G401 (cell line): ENCODE measurements at regions not wholly inside any gene's neighbourhood (a gene's known extent, or its start where the extent isn't known, plus 50 kb on each side); places are given as distances from the start of the nearest gene placed in this dataset.
"Not testable (repeated sequence)": the region's sequence is repeated elsewhere in the genome, so short reads cannot be mapped to it uniquely, and the experiment has no call there.

Experiments used
- DNase-seq: peaks from one replicate; pipeline ENCODE4 v3.0.0-alpha.2; 2015; ENCODE audit warnings: low spot score
- in situ Hi-C: cut with HindIII; loops from 2 replicates; pipeline ENCODE4 v1.10.0; 2016; ENCODE audit warnings: low sequenced_read_pairs, mixed read lengths

DNA sequence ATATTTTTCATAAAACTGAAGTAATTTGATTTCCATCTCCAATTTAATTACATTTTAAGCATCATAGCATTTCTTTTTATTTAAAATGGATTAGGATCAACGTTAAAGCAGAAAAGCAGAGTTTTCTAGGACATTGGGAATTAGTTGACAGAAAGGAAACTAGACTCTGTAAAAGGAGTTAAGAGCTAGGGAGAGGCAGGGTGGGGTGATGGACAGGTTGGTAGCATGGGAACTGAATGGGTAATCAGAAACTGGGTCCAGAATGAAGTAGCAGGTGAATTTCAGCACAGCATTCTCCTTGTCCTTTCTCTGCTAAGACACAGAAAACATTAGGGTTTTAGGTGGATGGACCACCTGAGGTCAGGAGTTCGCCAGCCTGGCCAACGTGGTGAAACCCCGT lies 97.6 kb downstream of the ANAPC4 start:
- in situ Hi-C loops = no loop called here
- DNase-seq = no peak

DNA sequence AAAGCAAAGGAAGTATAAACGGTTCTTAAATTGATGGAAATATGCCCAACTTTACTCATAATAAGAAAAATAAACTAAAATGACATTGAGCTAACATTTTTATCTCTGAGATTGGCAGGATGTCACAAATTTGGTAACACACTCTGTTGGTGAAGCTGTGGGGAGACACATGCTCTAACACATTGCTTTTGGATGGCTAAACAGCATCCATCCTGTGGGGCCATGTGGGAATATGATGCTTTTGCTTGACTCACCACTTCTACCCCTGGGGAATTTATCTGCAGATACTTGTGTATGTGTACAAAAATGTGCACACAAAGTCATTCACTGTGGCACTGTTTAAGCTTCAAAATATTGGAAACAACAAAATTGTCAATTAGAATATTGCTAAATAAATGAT lies 100.2 kb downstream of the ANAPC4 start:
- no peak for DNase-seq
- in situ Hi-C loops = no loop called here

DNA sequence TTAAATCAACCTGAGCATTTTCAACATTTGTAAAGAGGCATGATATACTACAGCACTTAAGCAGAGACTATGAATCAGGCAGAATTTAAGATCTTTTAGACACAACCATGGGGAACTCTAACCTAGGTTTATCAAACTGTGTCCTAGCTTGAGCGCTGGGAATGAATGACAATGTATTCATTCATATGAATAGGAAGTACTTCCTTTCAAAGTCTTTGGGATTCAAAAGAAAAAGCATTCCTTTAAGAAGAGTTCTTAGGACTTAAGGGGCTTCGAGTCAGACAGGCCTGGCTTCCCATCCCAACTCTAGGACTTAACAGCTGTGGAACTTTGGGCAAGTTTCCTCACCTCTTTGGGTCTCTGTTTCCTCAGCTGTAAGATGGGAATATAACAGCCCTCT lies 104.6 kb downstream of the ANAPC4 start:
- DNase-seq = no peak
- in situ Hi-C loops = no loop called here

DNA sequence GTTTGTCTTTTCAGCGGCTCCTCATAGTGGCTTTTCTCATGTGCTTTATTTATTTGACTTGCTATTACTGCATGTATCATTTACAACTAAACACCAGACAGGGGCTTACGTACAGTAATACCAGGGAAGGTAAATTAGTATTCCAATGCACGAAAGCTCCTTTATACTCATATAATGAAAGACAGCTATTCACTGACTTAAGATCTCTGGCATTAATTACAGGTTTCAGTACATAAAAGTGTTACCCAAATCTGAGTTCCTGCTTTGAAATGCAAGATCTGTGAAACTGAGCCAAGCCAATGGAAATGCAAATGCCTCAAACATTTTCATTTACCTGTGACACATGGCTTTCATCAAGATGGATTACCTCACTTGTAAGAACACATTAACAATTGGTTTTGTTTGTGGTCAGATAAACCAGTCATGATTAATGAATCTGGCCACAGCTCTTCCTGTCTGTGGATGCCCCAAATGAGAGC lies 107.2 kb downstream of the ANAPC4 start:
- in situ Hi-C loops = no loop called here
- DNase-seq = no peak

- no peak for DNase-seq
- in situ Hi-C loops = no loop called here
Measured at GRCh38 chr4:25485104-25485503, 108.0 kb downstream of the ANAPC4 start.

DNA sequence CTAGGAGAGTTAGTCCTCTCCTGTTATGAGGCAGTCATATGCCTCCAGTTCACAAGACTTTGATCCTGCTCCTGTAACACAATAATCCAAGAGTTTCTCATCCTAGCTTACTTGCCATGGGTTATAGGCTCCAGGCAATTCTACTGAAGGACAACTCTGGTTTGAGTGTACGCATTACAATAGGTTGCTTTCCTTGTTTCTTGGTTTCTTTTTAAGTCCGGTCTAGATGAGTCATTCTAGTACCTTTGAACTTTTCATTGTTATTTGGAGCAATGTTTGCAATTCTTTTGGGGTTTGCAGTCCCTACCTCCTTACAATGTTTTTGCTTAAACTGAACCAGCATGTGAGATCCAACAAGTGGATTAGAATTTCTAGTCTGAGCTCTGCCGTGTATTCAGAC lies 109.1 kb downstream of the ANAPC4 start:
- in situ Hi-C loops = no loop called here
- DNase-seq = no peak

DNA sequence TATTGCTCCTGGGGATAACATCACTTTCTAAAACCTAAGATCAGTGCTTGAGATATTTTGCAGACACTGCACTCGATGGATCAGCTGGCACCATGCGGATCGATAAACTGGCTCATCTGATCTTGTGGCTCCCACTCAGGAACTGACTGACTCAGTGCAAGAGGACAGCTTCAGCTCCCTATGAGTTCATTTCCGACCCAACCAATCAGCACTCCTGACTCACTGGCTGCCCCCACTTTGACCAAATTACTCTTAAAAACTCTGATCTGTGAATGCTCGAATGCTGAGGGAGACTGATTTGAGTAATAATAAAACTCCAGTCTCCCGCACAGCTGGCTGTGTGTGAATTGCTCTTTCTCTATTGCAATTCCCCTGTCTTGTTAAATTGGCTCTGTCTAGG lies 110.1 kb downstream of the ANAPC4 start:
- in situ Hi-C loops = no loop called here
- no peak for DNase-seq

- DNase-seq = no peak
- in situ Hi-C loops = no loop called here
Measured at GRCh38 chr4:25489253-25489797, 112.3 kb downstream of the ANAPC4 start.

DNA sequence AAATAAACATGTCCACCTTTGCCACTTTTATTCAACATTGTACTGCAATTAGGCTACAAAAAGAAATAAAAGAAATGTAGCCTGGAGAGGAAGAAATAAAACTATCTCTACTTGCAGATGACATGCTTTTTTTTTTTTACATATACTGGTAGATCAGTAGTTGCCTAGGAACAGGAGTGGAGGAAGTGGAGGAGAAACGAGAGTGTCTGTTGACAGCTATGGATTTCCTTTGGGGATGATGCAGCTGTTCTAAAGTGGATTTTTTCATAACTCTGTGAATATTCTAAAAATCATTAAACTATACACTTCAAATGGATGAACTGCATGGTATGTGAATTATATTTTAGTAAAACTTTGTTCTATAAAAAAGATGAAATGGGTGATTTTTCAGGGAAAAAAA lies 116.4 kb downstream of the ANAPC4 start:
- in situ Hi-C loops = no loop called here
- no peak for DNase-seq

- in situ Hi-C loops = no loop called here
- DNase-seq = no peak
Measured at GRCh38 chr4:25494166-25494565, 117.1 kb downstream of the ANAPC4 start.

GRCh38 chr4:25500626-25501316 lies 123.7 kb downstream of the ANAPC4 start:
- DNase-seq = peak; percentile 75
- in situ Hi-C loops = no loop called here

- DNase-seq = no peak
- in situ Hi-C loops = no loop called here
Measured at GRCh38 chr4:25502115-25502514, 125.1 kb downstream of the ANAPC4 start.

DNA sequence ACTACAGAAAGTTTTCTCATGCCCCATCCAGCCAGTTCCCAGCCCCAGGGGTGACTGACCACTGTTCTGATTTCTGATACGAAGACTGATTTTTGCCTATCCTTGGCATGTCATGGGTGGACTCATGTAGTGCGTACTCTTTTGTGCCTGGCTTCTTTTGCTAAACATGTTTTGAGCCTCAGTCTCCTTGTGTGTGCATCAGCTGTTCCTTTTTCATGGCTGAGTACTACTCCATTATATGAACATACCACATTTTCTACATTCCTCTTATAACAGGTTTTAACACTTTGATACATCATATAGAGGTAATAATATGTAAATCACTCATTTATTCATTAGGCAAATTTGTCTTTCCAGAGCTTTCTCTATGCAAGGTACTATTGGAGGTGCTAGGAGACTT lies 126.7 kb downstream of the ANAPC4 start:
- in situ Hi-C loops = no loop called here
- no peak for DNase-seq

DNA sequence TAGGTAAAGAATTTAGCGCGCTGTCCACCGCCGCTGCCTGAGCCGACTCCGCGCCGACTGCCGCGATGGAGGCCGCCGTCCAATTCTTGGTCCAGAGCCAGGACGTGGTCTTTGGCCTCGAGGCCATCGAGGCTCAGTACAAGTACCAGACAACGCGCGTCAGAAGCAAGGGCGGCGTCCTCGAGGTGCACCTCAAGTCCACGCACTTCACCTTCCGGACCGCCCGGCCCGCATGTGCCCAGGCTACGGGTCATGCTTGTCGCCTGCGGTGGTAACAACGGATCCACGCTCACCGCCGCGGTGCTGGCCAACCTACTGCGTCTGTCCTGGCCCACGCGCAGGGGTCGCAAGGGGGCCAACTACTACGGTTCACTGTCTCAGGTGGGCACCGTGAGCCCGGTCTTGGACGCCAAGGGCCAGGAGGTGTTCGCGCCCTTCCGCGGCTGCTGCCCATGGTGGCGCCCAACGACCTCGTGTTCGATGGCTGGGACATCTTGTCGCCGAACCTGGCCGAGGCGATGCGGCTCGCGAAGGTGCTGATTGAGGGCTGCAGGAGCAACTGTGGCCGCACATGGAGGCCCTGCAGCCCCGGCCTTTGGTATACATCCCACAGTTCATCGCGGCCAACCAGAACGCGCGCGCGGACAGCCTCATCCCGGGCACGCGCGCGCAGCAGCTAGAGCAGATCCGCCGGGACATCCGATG lies 128.0 kb downstream of the ANAPC4 start:
- DNase-seq = no peak
- in situ Hi-C loops = no loop called here

DNA sequence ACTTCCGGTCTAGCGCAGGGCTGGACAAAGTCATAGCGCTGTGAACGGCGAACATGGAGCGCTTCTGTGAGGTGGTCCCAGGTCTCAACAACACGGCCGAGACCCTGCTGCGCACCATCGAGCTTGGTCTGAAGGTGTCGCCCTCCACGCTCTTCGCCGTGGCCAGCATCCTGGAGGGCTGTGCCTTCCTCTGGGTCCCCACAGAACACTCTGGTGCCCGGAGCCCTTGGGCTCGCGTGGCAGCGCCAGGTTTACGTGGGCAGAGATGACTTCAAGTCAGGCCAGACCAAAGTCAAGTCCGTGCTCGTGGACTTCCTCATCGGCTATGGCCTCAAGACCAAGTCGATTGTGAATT lies 128.6 kb downstream of the ANAPC4 start:
- no peak for DNase-seq
- in situ Hi-C loops = no loop called here

GRCh38 chr4:25506032-25506571 lies 129.0 kb downstream of the ANAPC4 start:
- in situ Hi-C loops = no loop called here
- no peak for DNase-seq

DNA sequence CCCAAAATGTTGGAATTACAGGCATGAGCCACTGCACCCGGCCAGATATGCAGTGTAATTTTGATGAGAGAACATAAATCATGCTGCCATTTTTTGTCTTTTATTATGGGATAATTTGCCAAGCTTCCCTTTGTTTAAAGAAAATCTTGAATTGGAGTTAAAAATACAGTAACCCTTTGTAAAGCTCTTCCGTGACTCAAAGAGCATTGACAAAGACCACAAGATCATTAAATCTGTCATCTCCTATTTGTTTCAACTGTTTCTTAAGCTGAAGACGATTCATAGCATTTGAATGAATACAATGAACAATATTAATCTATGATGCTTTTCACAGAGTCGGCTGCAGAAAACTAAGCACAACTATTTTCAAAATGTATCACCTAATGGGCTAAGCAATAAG lies 132.6 kb downstream of the ANAPC4 start:
- no peak for DNase-seq
- in situ Hi-C loops = no loop called here

DNA sequence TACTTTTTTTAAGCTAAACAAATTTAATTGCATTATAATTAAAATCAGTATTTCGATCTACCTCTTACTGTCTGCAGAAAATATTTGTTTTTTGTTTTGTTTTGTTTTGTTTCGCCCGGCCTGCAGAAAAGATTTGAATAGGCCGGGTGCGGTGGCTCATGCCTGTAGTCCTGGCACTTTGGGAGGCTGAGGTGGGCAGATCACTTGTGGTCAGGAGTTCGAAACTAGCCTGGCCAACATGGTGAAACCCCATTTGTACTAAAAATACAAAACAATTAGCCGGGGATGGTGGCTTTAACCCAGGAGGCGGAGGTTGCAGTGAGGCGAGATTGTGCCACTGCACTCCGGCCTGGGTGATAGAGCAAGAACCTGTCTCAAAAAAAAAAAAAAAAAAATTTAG lies 134.8 kb downstream of the ANAPC4 start:
- not testable (repeated sequence) for DNase-seq

GRCh38 chr4:25513814-25514213 lies 136.8 kb downstream of the ANAPC4 start:
- in situ Hi-C loops = no loop called here
- DNase-seq = no peak

More for the DNA sequence above, 134.8 kb downstream of the ANAPC4 start:
- in situ Hi-C loops = not testable (repeated sequence)

DNA sequence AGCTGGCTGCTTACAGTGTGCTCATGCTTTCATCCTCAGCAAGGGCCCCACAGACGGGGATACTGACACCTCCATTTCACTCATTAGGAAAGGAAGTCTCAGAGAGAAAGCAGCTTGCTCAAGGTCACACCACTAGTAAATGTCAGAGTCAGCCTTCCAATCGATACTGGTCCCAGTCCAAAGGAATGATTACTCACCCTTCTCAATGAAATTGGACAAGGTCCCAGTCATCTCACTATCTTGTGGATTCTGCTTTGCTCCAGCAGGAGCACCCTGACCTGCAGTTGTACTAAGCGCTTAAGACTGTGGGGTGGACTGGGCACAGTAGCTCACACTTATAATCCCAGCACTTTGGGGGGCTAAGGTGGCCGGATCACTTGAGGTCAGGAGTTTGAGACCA lies 132.2 kb upstream of the SLC34A2 start:
- in situ Hi-C loops = no loop called here
- no peak for DNase-seq
